IMR-90 (cell line): ENCODE measurements at regions not wholly inside any gene's neighbourhood (a gene's known extent, or its start where the extent isn't known, plus 50 kb on each side); places are given as distances from the start of the nearest gene placed in this dataset.

ENCODE experiments used
- ATAC-seq: fragments of 200-7000 bp; cut with Tn5 transposase; 2 replicates; pipeline ENCODE4 v1.9.1; 2020; ENCODE audit warnings: low read depth, mild to moderate bottlenecking, moderate library complexity
- BruUV-seq: library from RNA; stranded (reverse); fragments of 400-500 nt; replicated peaks from 2 replicates; lab custom pipeline; 2021; lab: Mats Ljungman, UMichigan
- CTCF ChIA-PET: fragments of 300-600 bp; formaldehyde crosslinking; extraction: SDS; loops from one replicate; lab custom pipeline; 2021; ENCODE audit warnings: antibody characterized with exemption; lab: Yijun Ruan, JAX
- POLR2A ChIA-PET: fragments of 300-600 bp; sonication (Branson Sonifier 250); formaldehyde crosslinking; loops from one replicate; lab custom pipeline; 2022; ENCODE audit warnings: antibody characterized with exemption; ENCODE audit not compliant: unreplicated experiment; lab: Charles Lee
- DNase-seq: peaks from one replicate; pipeline ENCODE4 v3.0.0; 2013
- H2AFZ ChIP-seq: replicated peaks from 2 replicates; pipeline ENCODE3; 2013; ENCODE audit warnings: low read length, mild to moderate bottlenecking; ENCODE audit not compliant: poor library complexity
- H2AK5ac ChIP-seq: 2 replicates; pipeline ENCODE4 v1.6.1; 2013; ENCODE audit warnings: low read depth, low read length, inconsistent platforms
- H2AK9ac ChIP-seq: replicated peaks from 2 replicates; pipeline ENCODE3; 2013; ENCODE audit warnings: mild to moderate bottlenecking, low read depth, low read length, moderate library complexity; ENCODE audit not compliant: poor library complexity
- H2BK120ac ChIP-seq: 2 replicates; pipeline ENCODE4 v1.6.1; 2013; ENCODE audit warnings: low read depth, low read length, inconsistent platforms
- H2BK15ac ChIP-seq: 3 replicates; pipeline ENCODE4 v1.6.1; 2013; ENCODE audit warnings: low read depth, low read length, inconsistent platforms
- H2BK20ac ChIP-seq: 2 replicates; pipeline ENCODE4 v1.6.1; 2013; ENCODE audit warnings: low read depth, mild to moderate bottlenecking, inconsistent platforms, low read length, moderate library complexity
- H2BK5ac ChIP-seq: 2 replicates; pipeline ENCODE4 v1.6.1; 2013; ENCODE audit warnings: mild to moderate bottlenecking, low read depth, low read length, inconsistent platforms; ENCODE audit not compliant: poor library complexity, severe bottlenecking
- H3K14ac ChIP-seq: replicated peaks from 2 replicates; pipeline ENCODE4 v1.6.1; 2013; ENCODE audit warnings: low read depth, low read length, inconsistent platforms
- H3K18ac ChIP-seq: 2 replicates; pipeline ENCODE4 v1.6.1; 2013; ENCODE audit warnings: low read depth, low read length, control low read depth
- H3K23ac ChIP-seq: 2 replicates; pipeline ENCODE4 v1.6.1; 2013; ENCODE audit warnings: low read depth, low read length, inconsistent platforms
- H3K27ac ChIP-seq: 2 replicates; pipeline ENCODE4 v1.5.1; 2013; ENCODE audit warnings: mild to moderate bottlenecking, control low read depth, low read length; ENCODE audit not compliant: insufficient read depth
- H3K27me3 ChIP-seq: 2 replicates; pipeline ENCODE4 v1.6.1; 2013; ENCODE audit warnings: low read length; ENCODE audit not compliant: control insufficient read depth, insufficient read depth
- H3K36me3 ChIP-seq: 2 replicates; pipeline ENCODE4 v1.6.1; 2013; ENCODE audit warnings: low read length, mixed read lengths; ENCODE audit not compliant: control insufficient read depth, insufficient read depth
- H3K4ac ChIP-seq: 2 replicates; pipeline ENCODE4 v1.6.1; 2013; ENCODE audit warnings: low read depth, low read length, inconsistent platforms
- H3K4me1 ChIP-seq: 2 replicates; pipeline ENCODE4 v1.6.1; 2013; ENCODE audit warnings: low read length, mixed read lengths; ENCODE audit not compliant: control insufficient read depth, insufficient read depth
- H3K4me2 ChIP-seq: 2 replicates; pipeline ENCODE4 v1.6.1; 2013; ENCODE audit warnings: low read depth, mild to moderate bottlenecking, control low read depth, low read length, moderate library complexity
- H3K4me3 ChIP-seq: 2 replicates; pipeline ENCODE4 v1.5.1; 2013; ENCODE audit warnings: low read depth, mild to moderate bottlenecking, control low read depth, low read length, moderate library complexity; ENCODE audit not compliant: insufficient read depth
- H3K56ac ChIP-seq: 2 replicates; pipeline ENCODE4 v1.6.1; 2013; ENCODE audit warnings: low read length, inconsistent platforms; ENCODE audit not compliant: insufficient read depth; ENCODE audit errors: extremely low read depth
- H3K79me1 ChIP-seq, 2 experiments: 2 replicates each; pipeline ENCODE4 v1.6.1; 2013; ENCODE audit warnings: low read length in 2 of 2, inconsistent platforms in 1 of 2, low read depth in 1 of 2
- H3K9ac ChIP-seq: 2 replicates; pipeline ENCODE4 v1.6.1; 2013; ENCODE audit warnings: low read depth, low read length, control low read depth
- H3K9me1 ChIP-seq: 2 replicates; pipeline ENCODE4 v1.6.1; 2013; ENCODE audit warnings: low read length, inconsistent platforms; ENCODE audit not compliant: insufficient read depth
- H3K9me3 ChIP-seq: 2 replicates; pipeline ENCODE4 v1.6.1; 2013; ENCODE audit warnings: low read length; ENCODE audit not compliant: control insufficient read depth, insufficient read depth
- H4K20me1 ChIP-seq: 2 replicates; pipeline ENCODE4 v1.6.1; 2013; ENCODE audit warnings: low read length, inconsistent platforms; ENCODE audit not compliant: insufficient read depth
- H4K5ac ChIP-seq: 2 replicates; pipeline ENCODE4 v1.6.1; 2013; ENCODE audit warnings: mild to moderate bottlenecking, low read depth, low read length, control low read depth
- H4K8ac ChIP-seq, 2 experiments: 2 replicates each; pipeline ENCODE4 v1.6.1; 2013; ENCODE audit warnings: low read depth in 2 of 2, low read length in 2 of 2, control low read depth in 1 of 2, inconsistent platforms in 1 of 2
- H4K91ac ChIP-seq: 2 replicates; pipeline ENCODE4 v1.6.1; 2013; ENCODE audit warnings: low read depth, low read length, inconsistent platforms; ENCODE audit not compliant: insufficient read depth
- MAFK ChIP-seq: IDR thresholded peaks from 2 replicates; pipeline ENCODE4 v1.6.1; 2012; ENCODE audit warnings: low read depth, low read length, improper control_type of control experiment
- NFE2L2 ChIP-seq: fragments of 150-350 bp; IDR thresholded peaks from 2 replicates; pipeline ENCODE4 v1.6.1; 2016; ENCODE audit warnings: low read depth, mild to moderate bottlenecking, low read length
- WGBS, 2 experiments: methylation state at CpG; one replicate each; pipeline versions ENCODE4 v1.1.5 to v1.1.7; 2013; ENCODE audit warnings: missing lambda C conversion rate in 2 of 2; ENCODE audit not compliant: insufficient read length in 1 of 2; ENCODE audit errors: extremely low coverage in 2 of 2; 5-methylcytosine and 5-hydroxymethylcytosine counted together
- dilution Hi-C: fragments of 300-500 bp; cut with HindIII; formaldehyde crosslinking; loops from one replicate; pipeline ENCODE4 v1.14.3; 2018; ENCODE audit warnings: low sequenced_read_pairs; ENCODE audit not compliant: unreplicated experiment
- in situ Hi-C: fragments of 300-500 bp; cut with MboI; formaldehyde crosslinking; loops from 3 replicates; pipeline ENCODE4 v1.14.3; 2019; ENCODE audit warnings: low sequenced_read_pairs, inconsistent platforms, mixed read lengths
- intact Hi-C: fragments of 100-400 bp; cut with micrococcal nuclease; formaldehyde crosslinking; loops from 2 replicates; pipeline ENCODE4 v1.10.0; 2022

- no peaks in the 10 kb centered on the region for H3K9me3 ChIP-seq
- TF ChIP-seq MAFK (no peak), NFE2L2 (no peak)
- no peak overlapping the region for H2AK5ac ChIP-seq
- H3K9ac ChIP-seq, result no peak overlapping the region
- DNase-seq (no peak), ATAC-seq (no peak)
- H3K9me1 ChIP-seq, result no peaks in the 10 kb centered on the region
- ChIA-PET POLR2A (no interaction called here), CTCF (no interaction called here)
- no peak overlapping the region for H4K91ac ChIP-seq
- H3K79me1 ChIP-seq, result no peaks in the 10 kb centered on the region
- no peak overlapping the region for H2BK15ac ChIP-seq
- no peak overlapping the region for H3K23ac ChIP-seq
- BruUV-seq, result no TSS peak
- no peak overlapping the region for H3K56ac ChIP-seq
- no peak overlapping the region for H2BK5ac ChIP-seq
- no peak overlapping the region for H2AFZ ChIP-seq
- no peak overlapping the region for H4K8ac ChIP-seq
- no peak overlapping the region for H2BK20ac ChIP-seq
- intact Hi-C loops (no loop called here), dilution Hi-C loops (no loop called here), in situ Hi-C loops (loop anchor here (5.0 kb wide), 1 partner anchor 512 kb away; the partner anchor contains the start of gene POC1B)
- H3K4me1 ChIP-seq, result no peaks in the 10 kb centered on the region
- no peak overlapping the region for H2AK9ac ChIP-seq
- no peak overlapping the region for H3K14ac ChIP-seq
- H3K4me3 ChIP-seq, result no peak overlapping the region
- no peak overlapping the region for H4K5ac ChIP-seq
- H3K4ac ChIP-seq, result no peak overlapping the region
- H2BK120ac ChIP-seq, result no peak overlapping the region
- H3K4me2 ChIP-seq, result no peak overlapping the region
- H3K18ac ChIP-seq, result no peak overlapping the region
- no peak overlapping the region for H3K27ac ChIP-seq
- no peaks in the 10 kb centered on the region for H3K36me3 ChIP-seq
- H3K27me3 ChIP-seq, result no peaks in the 10 kb centered on the region
- H4K20me1 ChIP-seq, result no peaks in the 10 kb centered on the region
- 67% methylated on average over 1 of the region's 1 CpG; no CpG with 5 or more reads in 1 of the 2 experiments for WGBS, 2 experiments
Measured at GRCh38 chr12:89015419-89015818, 336.9 kb downstream of the DUSP6 start.
